Heart left ventricle (tissue), 13 donors: ENCODE measurements at regions not wholly inside any gene's neighbourhood (a gene's known extent, or its start where the extent isn't known, plus 50 kb on each side); places are given as distances from the start of the nearest gene placed in this dataset.

Experiments used
- CTCF ChIP-seq, 12 donors: fragments of 200-600 bp; sonication (generic) in 4 of 12; IDR thresholded peaks; one replicate each; pipeline versions ENCODE4 v1.5.0 to v1.8.0; 2018 to 2022; ENCODE audit warnings: antibody characterized with exemption in 12 of 12, mild to moderate bottlenecking in 5 of 12
- POLR2A ChIP-seq, 2 donors: fragments of 450-650 bp; IDR thresholded peaks; one replicate each; pipeline ENCODE4 v1.6.1; 2017; ENCODE audit warnings: antibody characterized with exemption in 2 of 2, mild to moderate bottlenecking in 2 of 2, moderate library complexity in 2 of 2
- donor health status: ischemic (EF 13 %, LVEDD 7.1; RV severe dilation, severe dysfunction).
- donor health status: DM: no; HTN: yes; CAD: no.
- donor health status: DM: no; HTN: no; CAD: no.
- donor health status: ischemic (EF 25% LVEDD 6.9; RV normal size, moderate dysfunction).
- donor health status: ischemic (EF 25% LVEDD 5.7; RV mildly dilated, moderate dysfunction).
- donor health status: ischemic (EF 35%, LVEDD 5.7; RV mildly dilated, moderate dysfunction).
- donor health status: nonischemic (EF 11% LVEDD 7.7; RV severe dilation, severe dysfunction).
- donor health status: DM: yes; HTN: yes; CAD: no.
- donor health status: PGD.
- donor health status: ischemic (EF 29% LVEDD 5.4; RV normal size, mild dysfunction).
- donor health status: nonischemic (EF 23%, LVEDD 6.1; RV moderate dilation, normal function).

- TF ChIP-seq CTCF (IDR thresholded peaks at IDR 0.05) (no peak), POLR2A (IDR thresholded peaks at IDR 0.05) (no peak)
Observed at GRCh38 chr2:139271879-139272278, 491.7 kb upstream of the NXPH2 start.
